Hematopoietic multipotent progenitor cell treated with erythropoietin and hydrocortisone succinate and interleukin-3 and kit ligand, for 4 days (in vitro differentiated cells): ENCODE measurements at regions not wholly inside any gene's neighbourhood (a gene's known extent, or its start where the extent isn't known, plus 50 kb on each side); places are given as distances from the start of the nearest gene placed in this dataset.
A peak's percentile ranks its signal among the peaks of the same experiment; 100 is the strongest.

Source experiments
- DNase-seq: peaks from one replicate; pipeline ENCODE4 v3.0.0-alpha.2; 2015

DNA sequence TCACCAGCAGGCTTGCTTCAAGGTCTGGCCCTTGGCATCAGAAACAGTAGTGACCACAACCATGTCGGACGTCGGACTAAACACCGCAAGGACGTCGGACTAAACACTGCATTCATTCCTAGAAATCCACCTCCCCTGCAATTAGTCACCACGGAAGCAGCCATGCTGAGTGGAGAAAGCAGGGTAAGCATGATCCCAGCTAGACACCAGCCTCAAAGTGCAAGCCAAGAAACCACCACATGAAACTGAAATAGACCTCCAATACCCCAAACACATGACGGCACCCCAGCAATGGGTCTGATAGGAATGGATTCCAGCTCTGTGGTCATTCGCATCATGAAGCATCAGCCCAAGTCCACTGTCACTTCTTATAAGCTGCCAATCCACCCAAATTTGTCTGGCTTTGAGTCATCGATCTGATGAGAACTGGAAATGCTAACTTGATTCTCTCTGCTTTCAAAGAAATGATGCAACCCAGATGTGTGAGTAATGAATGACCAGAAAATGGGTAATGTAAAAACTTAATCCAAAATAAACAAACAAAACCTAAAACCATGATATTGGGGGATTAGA, 348.3 kb upstream of the TMCO5A start:
- no peak for DNase-seq

DNA sequence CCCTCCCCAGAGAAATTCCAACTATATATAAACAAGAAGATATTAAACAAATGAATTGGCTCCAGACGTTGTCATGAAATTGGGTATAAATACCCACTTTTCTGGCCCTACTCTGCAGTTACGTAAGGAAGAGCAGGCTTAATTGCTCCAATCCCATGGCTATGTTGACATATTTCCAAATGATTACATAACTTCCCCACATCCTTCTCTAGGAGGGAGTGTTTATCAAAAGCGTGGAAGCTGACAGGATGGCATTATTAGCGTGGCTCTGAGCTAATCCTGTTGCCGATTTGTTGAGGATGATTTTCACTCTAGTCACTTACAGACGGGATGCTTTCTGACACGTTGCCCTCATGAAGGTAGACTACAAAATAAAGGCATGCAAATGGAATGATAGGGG, 347.5 kb upstream of the TMCO5A start:
- no peak for DNase-seq

DNA sequence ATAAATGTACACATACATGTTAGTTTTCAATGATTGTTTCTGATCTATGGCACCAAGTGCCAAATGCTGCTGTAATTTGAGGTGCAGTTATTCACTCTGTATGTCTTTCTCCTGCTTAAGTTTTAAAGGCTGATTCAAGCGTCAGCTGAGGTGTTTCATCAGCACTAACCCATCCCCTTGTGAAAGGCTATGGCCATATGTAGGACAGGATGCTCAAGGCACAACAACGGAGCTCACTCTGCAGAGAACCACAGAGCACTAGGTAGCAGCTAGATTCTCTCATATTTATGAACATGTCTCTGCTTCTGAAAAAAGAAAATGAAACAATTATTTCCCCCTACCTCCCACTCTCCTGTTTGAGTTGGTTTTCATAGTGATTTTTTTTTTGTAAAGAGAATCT, 340.0 kb upstream of the TMCO5A start:
- DNase-seq, result no peak

DNA sequence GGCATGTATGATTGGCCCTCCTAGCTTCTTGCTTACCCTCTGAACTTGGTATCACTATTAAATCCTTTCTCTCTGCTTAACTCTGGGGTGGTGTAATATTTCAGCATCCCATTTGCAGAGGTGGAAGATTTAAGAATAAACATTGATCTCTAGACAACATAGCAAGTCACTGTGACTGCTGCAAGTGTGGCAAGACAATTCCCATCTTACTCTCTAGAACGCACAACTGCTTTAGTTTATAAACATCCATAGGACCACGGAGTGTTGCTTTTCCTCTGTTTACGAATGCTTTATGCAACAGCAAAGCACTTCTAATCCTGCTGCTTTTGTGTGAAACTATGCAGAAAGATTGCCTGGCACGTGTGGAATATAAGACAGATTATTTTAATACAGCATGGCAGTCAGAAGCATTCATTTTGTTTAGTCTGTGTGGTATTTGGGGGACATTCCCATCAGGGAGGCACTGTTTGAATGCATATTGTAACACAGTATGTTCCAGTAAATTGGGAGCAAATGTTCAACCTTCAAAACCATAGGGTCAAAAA, 338.9 kb upstream of the TMCO5A start:
- no peak for DNase-seq

DNA sequence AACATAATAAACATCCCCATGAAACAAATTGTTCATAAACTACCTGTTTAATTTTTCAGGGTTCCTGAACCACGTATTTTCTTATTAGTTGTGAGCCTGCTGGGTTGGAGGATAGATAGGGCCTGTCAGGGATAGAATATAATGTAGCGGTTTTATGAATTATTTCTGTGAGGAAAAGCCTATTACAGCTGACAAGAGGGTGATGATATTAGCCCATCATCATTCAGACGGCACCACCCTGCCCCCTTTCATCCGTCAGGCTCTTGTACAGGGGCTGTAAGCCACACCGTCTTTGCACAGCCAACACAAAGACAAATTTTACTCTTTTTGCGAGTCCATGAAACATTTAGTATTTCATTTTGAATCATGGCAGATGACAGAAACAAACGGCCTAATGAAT, 335.3 kb upstream of the TMCO5A start:
- DNase-seq, result no peak

DNA sequence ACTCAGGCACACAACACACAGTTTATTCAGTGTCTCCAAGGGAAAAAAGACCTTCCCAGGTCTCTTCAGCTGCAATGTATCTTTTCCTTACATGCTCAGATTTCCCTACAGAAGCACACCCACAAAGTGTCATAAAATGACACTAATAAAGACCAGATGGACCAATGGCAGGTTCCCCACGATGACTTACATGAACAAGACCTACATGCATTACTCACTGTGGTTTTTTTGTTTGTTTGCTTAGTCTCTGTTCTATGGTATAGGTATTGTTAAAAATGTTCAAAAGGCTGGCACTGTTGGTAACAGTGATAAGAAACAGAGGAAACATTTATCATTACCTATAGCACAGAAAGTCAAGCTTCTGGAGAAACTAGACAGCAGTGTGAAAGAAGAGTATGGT, 318.2 kb upstream of the TMCO5A start:
- no peak for DNase-seq

DNA sequence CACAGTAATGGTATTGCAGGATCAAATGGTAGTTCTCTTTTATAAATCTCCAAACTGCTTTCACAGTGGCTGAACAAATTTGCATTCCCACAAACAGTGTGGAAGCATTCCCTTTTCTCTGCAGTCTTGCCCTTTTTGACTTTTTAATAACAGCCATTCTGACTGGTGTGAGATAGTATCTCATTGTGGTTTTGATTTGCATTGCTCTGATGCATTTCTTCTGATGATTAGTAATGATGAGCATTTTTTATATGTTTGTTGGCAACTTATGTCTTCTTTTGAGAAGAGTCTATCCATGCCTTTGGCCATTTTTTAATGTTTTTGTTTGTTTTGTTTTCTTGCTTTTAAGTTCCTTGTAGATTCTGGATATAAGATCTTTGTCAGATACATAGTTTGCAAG, 316.1 kb upstream of the TMCO5A start:
- no peak for DNase-seq

DNA sequence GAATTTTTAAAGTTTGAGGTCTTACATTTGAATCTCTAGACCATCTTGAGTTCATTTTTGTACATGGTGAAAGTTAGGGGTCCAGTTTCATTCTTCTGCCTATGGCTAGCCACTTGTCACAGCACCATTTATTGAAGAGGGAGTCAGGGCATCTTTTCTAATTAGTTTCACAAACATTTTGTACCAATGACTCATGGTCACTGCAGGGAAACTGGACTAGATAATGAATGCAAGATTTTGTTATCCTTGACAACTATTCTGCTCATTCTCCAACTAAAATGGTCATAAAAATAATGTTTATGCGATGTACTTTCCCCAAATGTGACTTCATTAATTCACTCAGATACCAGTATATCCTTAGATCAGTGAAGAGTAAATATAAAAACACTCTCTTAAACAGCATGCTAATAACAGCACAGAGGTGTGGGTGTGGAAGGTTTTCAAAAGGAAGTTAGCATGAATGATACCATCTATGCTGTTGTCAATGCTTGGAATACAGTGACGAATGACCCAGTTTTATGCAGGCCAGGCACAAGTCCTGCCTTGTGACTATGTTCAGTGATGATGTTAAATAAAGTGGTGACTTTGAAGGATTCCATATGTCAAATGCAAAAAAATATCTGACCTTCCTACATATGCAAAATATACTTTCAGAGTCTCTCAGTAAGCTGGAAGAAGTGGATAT, 314.9 kb upstream of the TMCO5A start:
- DNase-seq, result no peak

DNA sequence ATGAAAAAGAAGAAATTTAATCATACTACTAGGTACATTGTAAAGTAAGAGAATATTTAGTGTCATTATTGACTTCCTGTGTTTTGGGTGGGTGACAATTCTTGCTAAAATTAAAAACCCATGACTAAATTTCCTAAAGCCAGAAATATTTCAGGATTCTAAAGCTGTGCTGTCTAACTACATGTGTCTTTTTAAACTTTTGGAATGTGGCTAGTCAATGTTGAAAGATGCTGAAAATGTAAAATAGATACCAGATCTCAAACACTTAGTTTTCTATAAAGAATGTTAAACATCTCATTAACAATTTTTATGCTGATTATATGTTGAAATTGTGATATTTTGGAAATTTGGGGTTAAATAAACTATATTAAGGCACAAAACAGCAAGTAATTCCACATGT, 308.9 kb upstream of the TMCO5A start:
- no peak for DNase-seq

DNA sequence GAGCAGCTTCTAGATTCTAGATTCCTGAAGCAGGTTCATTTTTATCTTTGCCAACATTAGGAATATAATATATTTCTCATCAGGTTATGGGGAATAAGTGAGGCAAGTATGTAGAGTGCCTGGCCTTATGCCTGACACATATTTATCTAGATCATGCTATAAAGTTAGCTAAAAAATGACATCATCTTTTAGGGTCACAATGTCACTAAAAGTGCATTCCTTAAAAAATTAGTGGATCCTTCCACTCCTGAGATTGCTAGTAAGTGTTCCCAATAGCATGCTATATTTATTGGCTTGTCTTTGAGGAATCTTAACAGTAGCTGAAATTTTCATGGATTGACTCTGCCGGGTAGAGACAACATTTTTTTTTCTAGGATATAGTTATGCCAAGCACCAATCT, 305.9 kb upstream of the TMCO5A start:
- no peak for DNase-seq

DNA sequence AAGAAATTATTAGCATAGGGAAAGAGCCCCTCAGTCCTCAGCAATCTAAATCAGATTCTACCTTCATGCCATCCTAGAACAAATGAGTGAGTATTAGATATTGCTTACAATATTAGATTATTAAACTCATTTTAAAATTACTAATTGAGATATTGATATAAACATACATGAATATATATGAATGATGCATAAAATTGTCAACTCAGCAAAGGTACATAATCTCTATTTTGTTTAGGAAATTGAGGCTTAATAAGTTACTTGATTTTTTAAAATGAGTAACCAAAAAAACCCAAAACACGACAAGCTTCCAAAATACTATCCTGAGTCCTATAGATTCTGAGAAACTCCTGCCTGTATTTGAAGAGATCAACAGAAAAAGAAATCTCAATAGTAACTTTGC, 297.7 kb upstream of the TMCO5A start:
- DNase-seq, result no peak

DNA sequence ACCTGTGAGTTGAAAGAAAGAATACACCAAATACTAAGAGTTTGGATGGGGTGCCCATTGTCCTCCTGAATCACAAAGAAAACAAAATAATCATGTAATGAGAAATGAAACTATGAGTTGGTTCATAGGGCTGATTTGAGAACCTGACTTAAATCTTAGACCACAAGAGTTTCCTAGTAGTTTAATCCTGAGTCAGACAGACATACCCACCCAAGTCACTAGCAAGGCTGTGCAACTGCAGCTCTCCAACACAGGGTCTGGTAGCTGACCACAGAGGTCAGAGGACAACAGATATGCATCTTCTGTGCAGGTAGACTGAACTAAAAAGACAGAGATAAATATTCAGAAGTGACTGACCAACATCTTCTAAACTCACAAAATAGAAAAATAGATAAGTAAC, 296.3 kb upstream of the TMCO5A start:
- no peak for DNase-seq

DNA sequence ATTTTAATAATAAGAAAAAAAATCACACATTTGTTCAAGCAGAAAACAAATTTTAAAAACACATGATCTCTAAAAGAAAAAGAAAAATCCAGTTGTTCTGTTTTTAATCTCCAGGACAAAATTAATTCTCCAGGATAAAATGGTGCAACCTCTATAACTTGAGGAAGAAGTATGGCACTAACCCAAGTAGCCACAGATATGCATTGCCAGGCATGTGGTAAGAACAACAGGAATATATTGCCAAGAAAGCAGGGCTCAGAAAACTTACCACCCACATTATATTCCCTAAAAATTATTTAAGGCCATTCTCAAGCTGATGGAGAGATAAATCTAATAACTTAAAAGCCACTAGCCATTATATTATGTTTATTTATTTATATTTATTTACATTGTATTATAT, 295.7 kb upstream of the TMCO5A start:
- no peak for DNase-seq

DNA sequence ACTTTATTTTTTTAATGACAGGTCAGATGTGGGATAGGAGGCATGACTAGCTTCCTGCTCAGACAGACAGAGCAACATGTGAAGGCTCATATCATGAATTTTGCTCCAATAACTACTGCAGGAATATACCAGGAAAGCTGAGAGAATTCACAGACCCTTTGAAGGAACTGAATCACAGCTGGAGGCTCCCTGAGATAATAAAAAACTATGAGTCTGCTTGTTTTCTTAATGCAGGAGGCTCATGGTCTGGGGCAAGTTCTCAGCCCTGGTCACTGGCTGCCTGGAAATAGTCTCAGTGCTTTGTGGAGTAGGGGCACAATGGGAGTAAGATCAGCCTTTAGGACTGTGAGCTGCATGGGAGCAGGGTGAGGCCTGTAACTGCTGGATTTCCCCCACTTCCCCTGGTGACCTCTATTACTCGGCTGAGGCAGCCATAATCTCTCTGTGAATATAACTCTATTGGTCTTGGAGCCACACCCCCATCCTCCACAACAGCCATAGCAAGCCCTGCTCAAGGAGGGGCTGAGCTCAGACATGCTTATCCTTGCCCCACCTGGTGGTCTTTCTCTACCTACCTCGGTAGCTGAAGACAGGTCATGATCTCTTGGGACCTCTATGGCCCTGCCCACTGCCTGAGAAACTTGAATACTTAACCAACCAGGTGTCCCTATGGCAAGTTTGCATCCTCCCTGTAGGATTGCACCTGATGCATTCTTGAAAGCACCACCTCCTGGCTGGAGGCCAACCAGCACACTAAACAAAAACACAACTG, 281.6 kb upstream of the TMCO5A start:
- DNase-seq, result no peak

DNA sequence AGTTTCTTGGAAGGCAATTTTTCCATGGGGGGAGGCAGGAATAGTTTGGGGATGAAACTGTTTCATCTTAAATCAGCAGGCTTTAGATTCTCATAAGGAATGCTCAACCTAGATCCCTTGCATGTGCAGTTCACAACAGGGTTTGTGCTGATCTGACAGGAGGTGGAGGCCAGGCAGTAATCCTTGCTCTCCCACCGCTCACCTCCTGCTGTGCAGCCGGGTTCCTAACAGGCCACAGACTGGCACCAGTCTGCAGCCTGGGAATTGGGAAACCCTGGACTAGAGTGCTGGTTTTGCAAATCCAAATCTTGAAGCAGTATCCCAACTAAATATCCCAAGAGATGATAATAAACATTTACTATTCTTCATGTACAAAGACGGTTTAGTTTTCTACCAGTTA, 256.3 kb upstream of the TMCO5A start:
- no peak for DNase-seq

DNA sequence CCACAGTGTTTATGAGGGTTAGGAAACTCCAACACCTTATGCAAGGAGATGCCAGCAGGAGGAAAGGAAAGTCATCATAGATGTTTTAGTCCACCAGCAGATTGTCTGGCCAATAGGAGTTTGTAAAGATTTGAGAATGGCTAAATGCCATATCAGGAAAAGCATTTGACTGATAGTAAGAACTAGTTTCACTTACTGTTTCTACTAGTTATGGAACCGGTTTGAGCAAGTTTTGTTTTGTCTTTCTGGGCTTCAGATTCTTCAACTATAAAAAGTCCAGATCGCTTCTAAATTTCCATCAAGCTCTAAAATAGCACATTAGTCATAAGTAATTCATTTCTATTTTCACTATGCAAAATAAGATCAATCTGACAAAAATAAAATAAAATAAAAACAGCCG, 254.8 kb upstream of the TMCO5A start:
- no peak for DNase-seq

DNA sequence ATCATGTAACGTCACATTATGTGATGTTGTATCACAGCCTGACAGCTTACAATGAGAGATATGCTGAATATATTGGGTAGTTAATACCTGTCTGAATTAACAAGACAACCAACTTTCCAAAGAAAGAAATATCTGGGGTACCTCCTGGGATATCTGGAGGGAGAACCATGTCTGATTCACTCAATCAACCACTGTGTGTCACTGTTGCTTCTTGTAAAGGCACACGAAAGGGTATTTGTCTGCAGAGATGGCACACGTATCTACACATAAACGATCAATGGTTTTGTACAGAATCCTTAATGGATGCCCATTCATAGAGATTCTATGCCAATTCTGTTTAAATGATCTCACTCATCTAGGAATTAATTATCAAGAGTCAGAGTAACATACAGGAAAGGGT, 252.1 kb upstream of the TMCO5A start:
- peak; percentile 27 for DNase-seq

DNA sequence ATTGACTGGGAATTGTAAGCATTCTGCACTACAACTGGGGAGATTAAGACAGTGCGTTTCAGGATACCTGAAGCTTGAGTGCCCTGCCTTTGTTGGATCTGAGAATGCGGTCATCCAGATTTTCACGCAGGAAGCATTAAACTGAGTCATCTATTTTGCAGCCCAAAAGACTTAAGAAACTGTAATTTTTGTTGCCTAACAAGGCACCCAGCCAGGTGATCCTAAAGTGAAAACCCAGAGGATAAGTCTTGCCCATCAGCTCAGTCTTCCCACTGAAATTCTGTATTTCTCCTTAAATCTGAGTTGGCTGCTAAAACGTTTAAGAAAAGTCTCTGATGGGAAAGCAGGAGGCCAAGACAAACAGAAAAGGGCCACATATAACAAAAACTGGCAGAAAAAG, 242.5 kb upstream of the TMCO5A start:
- DNase-seq, result no peak

DNA sequence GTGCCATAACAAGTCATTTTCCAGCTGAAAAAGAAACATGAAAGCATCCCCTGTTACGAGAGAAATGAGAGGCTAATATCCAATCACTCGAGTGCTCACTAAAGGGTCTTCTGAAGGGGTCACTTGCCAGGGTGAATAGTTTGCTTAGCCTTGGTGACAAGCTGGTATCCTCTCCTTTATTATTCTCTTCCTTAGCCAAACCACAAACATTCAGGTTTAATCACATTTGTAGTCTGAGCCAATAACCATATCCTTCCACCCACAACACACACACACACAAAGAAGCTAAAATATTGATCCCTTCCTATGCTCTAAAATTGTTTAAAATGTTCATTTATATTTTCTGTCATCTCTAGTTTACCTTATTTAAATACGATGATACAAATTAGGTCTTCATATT, 240.5 kb upstream of the TMCO5A start:
- DNase-seq, result no peak

DNA sequence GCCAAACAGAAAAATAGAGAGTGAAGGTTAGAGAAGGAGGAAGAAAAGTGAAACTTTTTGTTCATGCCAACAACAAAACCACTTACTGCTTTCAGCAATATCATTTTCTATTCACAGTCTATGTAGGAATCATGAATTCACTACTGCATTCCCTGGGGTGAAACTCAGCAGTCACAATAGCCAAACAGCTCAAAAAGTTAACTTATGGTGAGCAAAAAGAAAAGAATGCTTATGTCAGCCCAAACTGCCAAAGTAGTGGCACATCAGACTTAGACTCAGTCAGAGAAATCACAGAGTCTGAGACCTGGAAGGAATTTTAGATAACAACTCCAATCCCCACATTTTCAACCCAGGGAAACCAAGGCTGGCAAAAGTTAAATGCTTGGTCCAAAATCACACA, 238.7 kb upstream of the TMCO5A start:
- DNase-seq, result no peak

DNA sequence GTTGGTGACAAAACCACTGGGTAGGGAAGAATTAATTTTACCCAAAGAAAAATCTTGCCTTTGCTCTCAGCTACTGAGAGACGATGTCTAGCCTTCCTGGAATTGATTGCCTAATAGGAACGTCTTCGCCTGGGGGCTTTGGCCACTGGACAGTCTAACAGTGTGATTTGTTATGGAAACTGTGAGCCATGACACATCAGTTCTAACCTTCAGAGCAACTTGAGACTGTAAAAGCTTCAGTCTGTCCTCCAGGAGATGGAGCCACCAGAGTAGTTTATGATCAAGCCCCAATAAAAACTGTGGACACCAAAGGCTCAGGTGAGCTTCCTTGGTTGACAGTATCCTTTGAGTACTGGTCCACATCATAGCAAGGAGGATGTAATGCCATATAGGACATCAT, 235.8 kb upstream of the TMCO5A start:
- DNase-seq, result peak; percentile 0

DNA sequence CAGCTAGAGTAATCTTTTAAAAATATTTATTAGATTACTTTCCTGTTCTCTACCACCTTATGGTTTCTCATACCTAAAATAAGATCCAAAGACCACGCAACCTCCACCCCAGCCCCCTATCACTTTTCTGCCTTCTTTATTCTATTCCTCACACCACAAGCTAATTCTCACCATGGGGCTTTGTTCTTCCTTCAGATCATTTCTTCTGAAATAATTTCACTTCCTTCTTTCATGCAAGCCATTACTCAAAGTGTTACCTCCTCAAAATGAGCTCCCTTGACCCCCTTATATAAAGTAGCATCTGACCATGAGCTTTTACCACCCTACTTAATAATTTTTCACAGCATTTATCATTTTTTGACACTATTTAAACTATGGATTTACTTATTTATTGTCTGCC, 233.2 kb upstream of the TMCO5A start:
- no peak for DNase-seq

DNA sequence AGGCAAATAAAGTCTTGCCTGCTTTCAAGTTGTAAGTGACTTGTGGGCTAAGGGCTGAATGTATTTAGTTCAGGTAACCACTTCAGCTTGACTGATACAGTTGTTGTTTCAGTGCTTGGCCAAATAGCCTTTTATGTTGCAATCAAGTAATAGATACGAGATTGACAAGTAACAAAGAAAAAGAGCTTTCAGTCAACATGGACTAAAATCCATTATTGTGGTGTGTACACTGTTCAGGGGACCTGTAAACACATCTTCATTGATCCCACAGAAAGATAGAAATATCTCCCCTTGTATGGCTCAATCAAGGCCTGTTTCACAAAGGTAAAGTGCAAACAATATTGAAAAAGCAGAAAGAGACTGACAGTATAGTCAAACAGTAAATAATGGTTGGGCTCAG, 224.8 kb upstream of the TMCO5A start:
- no peak for DNase-seq

DNA sequence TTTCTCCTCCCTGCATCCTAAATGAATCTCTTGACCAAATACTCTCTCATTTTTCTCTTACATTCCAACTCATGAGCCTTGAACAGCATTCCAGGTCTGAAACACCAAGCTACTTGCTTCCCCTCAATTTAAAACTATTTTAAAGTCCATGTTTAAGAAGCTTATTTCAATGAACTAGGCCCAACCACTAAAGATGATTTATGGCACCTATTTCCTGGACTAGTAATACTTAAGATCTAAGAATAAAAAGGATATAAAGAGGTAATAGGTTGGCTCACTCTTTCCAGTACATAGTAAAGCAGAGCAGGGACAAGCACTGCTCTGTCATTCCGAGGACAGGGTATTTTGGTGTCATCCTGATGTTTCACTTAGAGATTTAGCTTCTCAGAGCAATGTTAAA, 219.3 kb upstream of the TMCO5A start:
- peak; percentile 4 for DNase-seq
